ENCODE measurements at regions not wholly inside any gene's neighbourhood (a gene's known extent, or its start where the extent isn't known, plus 50 kb on each side); places are given as distances from the start of the nearest gene placed in this dataset.

- DNase-seq (ENCODE audit: low read depth in 2 of 2) = no peak
These were observed 183.5 kb upstream of the AFDN start for GRCh38 chr6:167643223-167643622.

- DNase-seq (ENCODE audit: low read depth in 2 of 2) = no peak
These were observed 183.0 kb upstream of the AFDN start for GRCh38 chr6:167643716-167644115.

GRCh38 chr6:167644412-167645132 lies 182.1 kb upstream of the AFDN start:
- no peak for DNase-seq (ENCODE audit: low read depth in 2 of 2)

GRCh38 chr6:167645368-167645767 lies 181.3 kb upstream of the AFDN start:
- no peak for DNase-seq (ENCODE audit: low read depth in 2 of 2)

- DNase-seq (ENCODE audit: low read depth in 2 of 2) = no peak
These were observed 179.4 kb upstream of the AFDN start for GRCh38 chr6:167647306-167647705.

- no peak for DNase-seq (ENCODE audit: low read depth in 2 of 2)
These were observed 178.8 kb upstream of the AFDN start for GRCh38 chr6:167647737-167648470.

GRCh38 chr6:167648501-167649278 lies 178.0 kb upstream of the AFDN start:
- no peak for DNase-seq (ENCODE audit: low read depth in 2 of 2)

GRCh38 chr6:167649476-167649875 lies 177.2 kb upstream of the AFDN start:
- DNase-seq (ENCODE audit: low read depth in 2 of 2) = no peak

- DNase-seq (ENCODE audit: low read depth in 2 of 2) = no peak
These were observed 175.9 kb upstream of the AFDN start for GRCh38 chr6:167650730-167651317.

- DNase-seq (ENCODE audit: low read depth in 2 of 2) = no peak
These were observed 175.2 kb upstream of the AFDN start for GRCh38 chr6:167651318-167652041.

- DNase-seq (ENCODE audit: low read depth in 2 of 2) = no peak
These were observed 174.5 kb upstream of the AFDN start for GRCh38 chr6:167652042-167652700.

GRCh38 chr6:167652701-167653095 lies 174.0 kb upstream of the AFDN start:
- no peak for DNase-seq (ENCODE audit: low read depth in 2 of 2)

GRCh38 chr6:167653561-167653960 lies 173.2 kb upstream of the AFDN start:
- DNase-seq (ENCODE audit: low read depth in 2 of 2) = no peak

- no peak for DNase-seq (ENCODE audit: low read depth in 2 of 2)
These were observed 172.3 kb upstream of the AFDN start for GRCh38 chr6:167654389-167654788.

GRCh38 chr6:167655174-167655821 lies 171.4 kb upstream of the AFDN start:
- no peak for DNase-seq (ENCODE audit: low read depth in 2 of 2)

GRCh38 chr6:167658106-167658505 lies 168.6 kb upstream of the AFDN start:
- no peak for DNase-seq (ENCODE audit: low read depth in 2 of 2)

- DNase-seq (ENCODE audit: low read depth in 2 of 2) = no peak
These were observed 167.7 kb upstream of the AFDN start for GRCh38 chr6:167659046-167659445.

- DNase-seq (ENCODE audit: low read depth in 2 of 2) = no peak
These were observed 166.3 kb upstream of the AFDN start for GRCh38 chr6:167660424-167660823.

GRCh38 chr6:167660944-167661551 lies 165.7 kb upstream of the AFDN start:
- no peak for DNase-seq (ENCODE audit: low read depth in 2 of 2)

GRCh38 chr6:167661552-167662044 lies 165.1 kb upstream of the AFDN start:
- no peak for DNase-seq (ENCODE audit: low read depth in 2 of 2)
